ENCODE measurements at regions not wholly inside any gene's neighbourhood (a gene's known extent, or its start where the extent isn't known, plus 50 kb on each side); places are given as distances from the start of the nearest gene placed in this dataset.
"Not testable (repeated sequence)": the region's sequence is repeated elsewhere in the genome, so short reads cannot be mapped to it uniquely, and the experiment has no call there.

DNA sequence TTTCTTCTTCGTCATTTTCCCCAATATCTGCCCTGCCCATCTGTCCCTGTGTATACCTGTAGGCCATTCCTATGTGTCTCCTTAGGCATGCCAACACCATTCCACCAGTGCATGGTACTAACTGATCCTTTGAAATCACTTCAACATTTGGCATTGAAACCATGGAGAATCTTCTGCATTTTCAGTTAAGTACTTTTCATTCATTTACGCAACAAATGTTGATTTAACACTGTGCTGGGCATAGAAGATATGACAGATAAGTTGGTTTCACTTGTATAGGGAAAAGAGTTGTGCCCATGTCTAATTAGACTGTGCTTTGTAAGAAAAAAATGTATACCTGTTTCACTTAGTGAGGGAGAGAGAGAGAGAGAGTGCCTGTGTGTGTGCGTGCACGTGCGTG is 77.9 kb upstream of the FLT1 start:
- H3K4me1 Mint-ChIP-seq: peaks cover 6 to 8% of the 10 kb centered on the region in 2 experiments

DNA sequence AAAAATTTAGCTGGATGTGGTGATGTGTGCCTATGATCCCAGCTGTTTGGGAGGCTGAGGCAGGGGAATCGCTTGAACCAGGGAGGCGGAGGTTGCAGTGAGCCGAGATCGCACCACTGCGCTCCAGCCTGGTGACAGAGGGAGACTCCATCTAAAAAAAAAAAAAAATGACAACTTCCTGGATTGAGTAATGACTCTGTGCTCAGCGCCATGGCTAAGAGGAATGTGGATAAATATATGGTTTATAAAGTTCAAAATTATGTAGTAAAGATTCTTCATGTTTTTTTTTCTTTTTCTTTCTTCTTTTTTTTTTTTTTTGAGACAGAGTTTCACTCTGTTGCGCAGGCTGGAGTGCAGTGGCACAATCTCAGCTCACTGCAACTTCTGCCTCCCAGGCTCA is 75.4 kb upstream of the FLT1 start:
- H3K18ac ChIP-seq (ENCODE audit: insufficient read length, low read depth, low read length); H3K9ac ChIP-seq (ENCODE audit: extremely low read depth, insufficient read length, low read length); H2BK5ac ChIP-seq (ENCODE audit: insufficient read length, low read length); H3K9me3 Mint-ChIP-seq; H2BK12ac ChIP-seq (ENCODE audit: insufficient read length, low read depth, low read length); H3K4ac ChIP-seq (ENCODE audit: low read depth, low read length); H2BK120ac ChIP-seq (ENCODE audit: low read depth, low read length, poor library complexity, severe bottlenecking); H3K27ac ChIP-seq (ENCODE audit: insufficient read length, low read depth, low read length); H3K4me3 Mint-ChIP-seq; H3K56ac ChIP-seq (ENCODE audit: insufficient read length, low read depth, low read length); H2AK5ac ChIP-seq (ENCODE audit: insufficient read length, low read length); H2BK20ac ChIP-seq (ENCODE audit: low read depth, low read length, poor library complexity, severe bottlenecking); H4K91ac ChIP-seq (ENCODE audit: insufficient read length, low read depth, low read length); H3K4me1 Mint-ChIP-seq; H3K79me2 ChIP-seq (ENCODE audit: insufficient read depth, low read length); H4K20me1 ChIP-seq (ENCODE audit: control insufficient read depth, insufficient read depth, insufficient read length); H3K14ac ChIP-seq (ENCODE audit: insufficient read depth, low read length); H3K79me1 ChIP-seq (ENCODE audit: insufficient read depth, low read depth, low read length, poor library complexity, severe bottlenecking); H3K23ac ChIP-seq (ENCODE audit: insufficient read length, low read depth, low read length); H3K9me3 ChIP-seq (ENCODE audit: control insufficient read depth, low read depth, low read length); H3K27me3 Mint-ChIP-seq (ENCODE audit: low read depth); H3T11ph ChIP-seq (ENCODE audit: low read length); H3K4me2 ChIP-seq (ENCODE audit: insufficient read depth, insufficient read length, low read length); H3K27ac Mint-ChIP-seq; H2AFZ ChIP-seq (ENCODE audit: low read length); H3K27me3 ChIP-seq (ENCODE audit: insufficient read depth, low read length); H3K36me3 Mint-ChIP-seq (ENCODE audit: insufficient read depth in 1 of 3, low read depth in 3 of 3); DNase-seq; H3K23me2 ChIP-seq (ENCODE audit: insufficient read length, low read depth, low read length, poor library complexity, severe bottlenecking); H3K4me1 ChIP-seq (ENCODE audit: insufficient read depth, low read length); H4K5ac ChIP-seq (ENCODE audit: insufficient read length, low read depth, low read length); H4K8ac ChIP-seq (replicated peaks; ENCODE audit: insufficient read length, low read depth, low read length); H2BK15ac ChIP-seq (ENCODE audit: low read depth, low read length): not testable (repeated sequence)
- no CpG with 5 or more reads among the region's 7 CpGs for WGBS (ENCODE audit: extremely low coverage, insufficient read length, low lambda C conversion rate)

More for the DNA sequence above, 77.9 kb upstream of the FLT1 start:
- H2BK5ac ChIP-seq (ENCODE audit: insufficient read length, low read length): no peak overlapping the region
- TF ChIP-seq, protein P1, sequence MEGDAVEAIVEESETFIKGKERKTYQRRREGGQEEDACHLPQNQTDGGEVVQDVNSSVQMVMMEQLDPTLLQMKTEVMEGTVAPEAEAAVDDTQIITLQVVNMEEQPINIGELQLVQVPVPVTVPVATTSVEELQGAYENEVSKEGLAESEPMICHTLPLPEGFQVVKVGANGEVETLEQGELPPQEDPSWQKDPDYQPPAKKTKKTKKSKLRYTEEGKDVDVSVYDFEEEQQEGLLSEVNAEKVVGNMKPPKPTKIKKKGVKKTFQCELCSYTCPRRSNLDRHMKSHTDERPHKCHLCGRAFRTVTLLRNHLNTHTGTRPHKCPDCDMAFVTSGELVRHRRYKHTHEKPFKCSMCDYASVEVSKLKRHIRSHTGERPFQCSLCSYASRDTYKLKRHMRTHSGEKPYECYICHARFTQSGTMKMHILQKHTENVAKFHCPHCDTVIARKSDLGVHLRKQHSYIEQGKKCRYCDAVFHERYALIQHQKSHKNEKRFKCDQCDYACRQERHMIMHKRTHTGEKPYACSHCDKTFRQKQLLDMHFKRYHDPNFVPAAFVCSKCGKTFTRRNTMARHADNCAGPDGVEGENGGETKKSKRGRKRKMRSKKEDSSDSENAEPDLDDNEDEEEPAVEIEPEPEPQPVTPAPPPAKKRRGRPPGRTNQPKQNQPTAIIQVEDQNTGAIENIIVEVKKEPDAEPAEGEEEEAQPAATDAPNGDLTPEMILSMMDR (conservative IDR thresholded peaks at IDR 0.05): no peak
- Mint-ChIP-seq H3K4me3 (no peak overlapping the region), H3K27ac (no peak overlapping the region), H3K36me3 (ENCODE audit: insufficient read depth in 1 of 3, low read depth in 3 of 3) (no peaks in the 10 kb centered on the region), H3K27me3 (ENCODE audit: low read depth) (peaks cover 7% of the 10 kb centered on the region), H3K9me3 (no peaks in the 10 kb centered on the region)
- no peak overlapping the region for H3K23ac ChIP-seq (ENCODE audit: insufficient read length, low read depth, low read length)
- no peak overlapping the region for H3K4ac ChIP-seq (ENCODE audit: low read depth, low read length)
- no peaks in the 10 kb centered on the region for H3K9me3 ChIP-seq (ENCODE audit: control insufficient read depth, low read depth, low read length)
- H3K14ac ChIP-seq (ENCODE audit: insufficient read depth, low read length): no peak overlapping the region
- H4K8ac ChIP-seq (replicated peaks; ENCODE audit: insufficient read length, low read depth, low read length): no peak overlapping the region
- H3K27ac ChIP-seq (ENCODE audit: insufficient read length, low read depth, low read length): no peak overlapping the region
- no peak overlapping the region for H3T11ph ChIP-seq (ENCODE audit: low read length)
- no CpG with 5 or more reads among the region's 5 CpGs for WGBS (ENCODE audit: extremely low coverage, insufficient read length, low lambda C conversion rate)
- H4K20me1 ChIP-seq (ENCODE audit: control insufficient read depth, insufficient read depth, insufficient read length): no peaks in the 10 kb centered on the region
- no peak overlapping the region for H4K91ac ChIP-seq (ENCODE audit: insufficient read length, low read depth, low read length)
- H2BK15ac ChIP-seq (ENCODE audit: low read depth, low read length): no peak overlapping the region
- H3K4me2 ChIP-seq (ENCODE audit: insufficient read depth, insufficient read length, low read length): no peak overlapping the region
- no peaks in the 10 kb centered on the region for H3K79me1 ChIP-seq (ENCODE audit: insufficient read depth, low read depth, low read length, poor library complexity, severe bottlenecking)
- no peaks in the 10 kb centered on the region for H3K79me2 ChIP-seq (ENCODE audit: insufficient read depth, low read length)
- no peaks in the 10 kb centered on the region for H3K23me2 ChIP-seq (ENCODE audit: insufficient read length, low read depth, low read length, poor library complexity, severe bottlenecking)
- no peak overlapping the region for H3K18ac ChIP-seq (ENCODE audit: insufficient read length, low read depth, low read length)
- no peak overlapping the region for H2BK12ac ChIP-seq (ENCODE audit: insufficient read length, low read depth, low read length)
- no peak overlapping the region for H2AFZ ChIP-seq (ENCODE audit: low read length)
- H2BK120ac ChIP-seq (ENCODE audit: low read depth, low read length, poor library complexity, severe bottlenecking): no peak overlapping the region
- H4K5ac ChIP-seq (ENCODE audit: insufficient read length, low read depth, low read length): no peak overlapping the region
- H3K9ac ChIP-seq (ENCODE audit: extremely low read depth, insufficient read length, low read length): no peak overlapping the region
- no peak overlapping the region for H3K56ac ChIP-seq (ENCODE audit: insufficient read length, low read depth, low read length)
- no peak overlapping the region for H2AK5ac ChIP-seq (ENCODE audit: insufficient read length, low read length)
- H3K4me1 ChIP-seq (ENCODE audit: insufficient read depth, low read length): no peaks in the 10 kb centered on the region
- H3K27me3 ChIP-seq (ENCODE audit: insufficient read depth, low read length): no peaks in the 10 kb centered on the region
- no peak for DNase-seq
- no peak overlapping the region for H2BK20ac ChIP-seq (ENCODE audit: low read depth, low read length, poor library complexity, severe bottlenecking)

Measured in H9 (cell line).